Heart left ventricle (tissue), 16 donors: ENCODE measurements at regions not wholly inside any gene's neighbourhood (a gene's known extent, or its start where the extent isn't known, plus 50 kb on each side); places are given as distances from the start of the nearest gene placed in this dataset.

Source experiments
- ATAC-seq, 4 donors: fragments of 200-7000 bp; cut with Tn5 transposase; one replicate each; pipeline ENCODE4 v1.9.1; 2020 to 2022; ENCODE audit warnings: moderate library complexity in 4 of 4, mild to moderate bottlenecking in 3 of 4, moderate number of reproducible peaks in 1 of 4
- DNase-seq, 5 donors: peaks; one replicate each; pipeline ENCODE4 v3.0.0-alpha.2; 2020
- H3K27ac ChIP-seq, 12 donors: fragments of 200-600 bp; sonication (generic) in 4 of 12; one replicate each; pipeline versions ENCODE4 v1.5.0 to v1.8.0; 2016 to 2022; ENCODE audit warnings: mild to moderate bottlenecking in 2 of 12
- H3K27me3 ChIP-seq, 9 donors: fragments of 200-600 bp; sonication (generic) in 2 of 9; one replicate each; pipeline versions ENCODE4 v1.5.1 to v1.8.0; 2016 to 2022; ENCODE audit warnings: mild to moderate bottlenecking in 3 of 9
- H3K36me3 ChIP-seq, 9 donors: fragments of 200-600 bp; sonication (generic) in 2 of 9; one replicate each; pipeline versions ENCODE4 v1.5.0 to v1.8.0; 2018 to 2022; ENCODE audit warnings: mild to moderate bottlenecking in 2 of 9
- H3K4me1 ChIP-seq, 12 donors: fragments of 200-600 bp; sonication (generic) in 4 of 12; one replicate each; pipeline versions ENCODE4 v1.5.0 to v1.8.0; 2016 to 2022; ENCODE audit warnings: mild to moderate bottlenecking in 3 of 12
- H3K4me3 ChIP-seq, 12 donors: fragments of 200-600 bp; sonication (generic) in 4 of 12; one replicate each; pipeline versions ENCODE4 v1.5.0 to v1.8.0; 2017 to 2022; ENCODE audit warnings: mild to moderate bottlenecking in 9 of 12, moderate library complexity in 4 of 12
- H3K9me3 ChIP-seq, 12 donors: fragments of 200-600 bp; sonication (generic) in 4 of 12; one replicate each; pipeline versions ENCODE4 v1.5.0 to v1.8.0; 2016 to 2022; ENCODE audit warnings: mild to moderate bottlenecking in 1 of 12
- POLR2A ChIP-seq, 2 donors: fragments of 450-650 bp; IDR thresholded peaks; one replicate each; pipeline ENCODE4 v1.6.1; 2017; ENCODE audit warnings: antibody characterized with exemption in 2 of 2, mild to moderate bottlenecking in 2 of 2, moderate library complexity in 2 of 2
- WGBS, 4 donors: extraction: QIAGEN DNeasy Blood & Tissue Kit in 2 of 4; methylation state at CpG; one replicate each; pipeline versions ENCODE4 v1.1.5 to v1.1.7; 2013 to 2018; 5-methylcytosine and 5-hydroxymethylcytosine counted together
- intact Hi-C, 10 donors: fragments of 100-400 bp; cut with DNase I; formaldehyde crosslinking; loops; one replicate each; pipeline versions ENCODE4 v1.11.1 to v1.14.2; 2022
- TF ChIP-seq, protein P1 (sequence below), 12 donors: fragments of 200-600 bp; sonication (generic) in 4 of 12; IDR thresholded peaks; one replicate each; pipeline versions ENCODE4 v1.5.0 to v1.8.0; 2018 to 2022; ENCODE audit warnings: antibody characterized with exemption in 12 of 12, mild to moderate bottlenecking in 5 of 12
- donor health status: ischemic (EF 13 %, LVEDD 7.1; RV severe dilation, severe dysfunction).
- donor health status: healthy with polysubstance abuse.
- donor health status: DM: no; HTN: yes; CAD: no.
- donor health status: DM: no; HTN: no; CAD: no.
- donor health status: ischemic (EF 25% LVEDD 6.9; RV normal size, moderate dysfunction).
- donor health status: ischemic (EF 25% LVEDD 5.7; RV mildly dilated, moderate dysfunction).
- donor health status: healthy.
- donor health status: DM: yes; HTN: yes; CAD: no.
- donor health status: ischemic (EF 35%, LVEDD 5.7; RV mildly dilated, moderate dysfunction).
- donor health status: nonischemic (EF 11% LVEDD 7.7; RV severe dilation, severe dysfunction).
- donor health status: DM: yes; HTN: yes; CAD: no.
- donor health status: PGD.
- donor health status: ischemic (EF 29% LVEDD 5.4; RV normal size, mild dysfunction).
- donor health status: nonischemic (EF 23%, LVEDD 6.1; RV moderate dilation, normal function).

DNA sequence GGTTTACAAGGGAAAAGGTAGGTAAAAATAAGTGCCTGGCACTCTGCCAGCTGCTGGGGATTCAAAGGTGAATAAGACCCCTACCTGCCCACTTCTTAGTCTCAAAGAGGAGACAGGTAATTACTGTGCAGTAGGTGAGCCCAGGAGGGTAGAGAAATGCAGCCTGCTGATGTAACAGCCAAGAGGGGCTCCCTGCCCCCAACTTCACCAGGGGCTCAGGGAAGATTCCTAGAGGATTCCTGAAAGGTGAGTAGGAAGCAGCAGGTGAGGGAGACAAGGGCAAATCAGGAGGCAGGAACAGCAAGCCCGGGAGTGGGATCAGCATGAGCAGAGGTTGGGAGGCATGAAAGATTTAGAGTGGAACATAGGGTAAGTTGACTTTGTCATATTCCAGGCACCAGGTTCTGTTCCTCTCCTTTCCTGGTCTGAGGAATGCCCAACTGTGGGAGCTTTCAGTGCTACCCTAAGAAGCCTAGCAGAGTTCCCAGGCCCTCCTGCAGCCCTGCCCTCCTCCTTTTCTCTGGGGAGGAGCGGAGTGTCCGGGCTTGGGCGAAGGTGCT lies 258.1 kb downstream of the LRFN2 start:
- TF ChIP-seq POLR2A (IDR thresholded peaks at IDR 0.05): no peak
- TF ChIP-seq, protein P1, sequence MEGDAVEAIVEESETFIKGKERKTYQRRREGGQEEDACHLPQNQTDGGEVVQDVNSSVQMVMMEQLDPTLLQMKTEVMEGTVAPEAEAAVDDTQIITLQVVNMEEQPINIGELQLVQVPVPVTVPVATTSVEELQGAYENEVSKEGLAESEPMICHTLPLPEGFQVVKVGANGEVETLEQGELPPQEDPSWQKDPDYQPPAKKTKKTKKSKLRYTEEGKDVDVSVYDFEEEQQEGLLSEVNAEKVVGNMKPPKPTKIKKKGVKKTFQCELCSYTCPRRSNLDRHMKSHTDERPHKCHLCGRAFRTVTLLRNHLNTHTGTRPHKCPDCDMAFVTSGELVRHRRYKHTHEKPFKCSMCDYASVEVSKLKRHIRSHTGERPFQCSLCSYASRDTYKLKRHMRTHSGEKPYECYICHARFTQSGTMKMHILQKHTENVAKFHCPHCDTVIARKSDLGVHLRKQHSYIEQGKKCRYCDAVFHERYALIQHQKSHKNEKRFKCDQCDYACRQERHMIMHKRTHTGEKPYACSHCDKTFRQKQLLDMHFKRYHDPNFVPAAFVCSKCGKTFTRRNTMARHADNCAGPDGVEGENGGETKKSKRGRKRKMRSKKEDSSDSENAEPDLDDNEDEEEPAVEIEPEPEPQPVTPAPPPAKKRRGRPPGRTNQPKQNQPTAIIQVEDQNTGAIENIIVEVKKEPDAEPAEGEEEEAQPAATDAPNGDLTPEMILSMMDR (IDR thresholded peaks at IDR 0.05): peak in 1 of 12 donors; percentile 1
- Histone ChIP-seq H3K4me3 (no peak overlapping the region), H3K4me1 (peaks cover 0 to 14% (median 4%) of the 10 kb centered on the region in 12 donors), H3K9me3 (no peaks in the 10 kb centered on the region), H3K27ac (no peak overlapping the region), H3K36me3 (no peaks in the 10 kb centered on the region), H3K27me3 (peaks cover 0 to 49% (median 6%) of the 10 kb centered on the region in 9 donors)
- ATAC-seq: no peak
- WGBS, 4 donors: 50 to 83% (median 66%) methylated on average over 4 of the region's 4 CpGs
- intact Hi-C loops: loop anchor here in 7 of 10 donors (2.0 to 10.0 kb wide), 7 partner anchors 256 to 696 kb away; partner anchors contain the start of gene LRFN2 (in 4 of the 7)
- DNase-seq: no peak

DNA sequence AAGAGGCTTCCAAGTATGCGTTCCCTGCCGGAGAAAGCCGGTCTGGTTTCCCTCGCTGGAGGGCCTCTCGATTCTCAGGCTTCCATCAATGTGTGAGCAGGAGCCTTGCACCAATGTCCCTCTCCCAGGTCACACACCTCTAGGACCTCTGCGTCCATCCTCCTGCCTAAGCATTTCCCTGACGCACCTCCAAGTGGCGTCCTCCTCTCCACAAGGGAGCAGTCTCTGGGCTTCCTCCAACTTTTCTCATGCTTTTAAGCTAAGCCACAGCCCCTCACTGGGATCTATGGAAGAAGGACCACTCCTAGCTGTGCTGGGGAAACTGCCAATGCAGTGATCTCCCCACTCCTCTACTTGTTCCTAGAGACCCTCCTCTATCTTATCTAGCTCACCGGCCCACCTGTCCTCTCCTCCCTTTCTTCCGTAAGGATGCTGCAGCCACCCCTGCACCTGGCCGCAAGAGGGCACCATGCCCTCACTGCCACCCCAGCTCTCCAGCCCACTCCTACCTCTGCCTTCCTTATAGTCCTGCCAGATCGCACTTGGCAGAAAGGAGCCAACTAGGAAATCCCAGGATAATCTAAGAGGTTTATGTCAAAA lies 258.7 kb downstream of the LRFN2 start:
- Histone ChIP-seq H3K4me1 (peaks cover 0 to 14% (median 4%) of the 10 kb centered on the region in 12 donors), H3K36me3 (no peaks in the 10 kb centered on the region), H3K9me3 (no peaks in the 10 kb centered on the region), H3K27me3 (peaks cover 0 to 44% (median 6%) of the 10 kb centered on the region in 9 donors), H3K4me3 (no peak overlapping the region), H3K27ac (no peak overlapping the region)
- TF ChIP-seq, protein P1 (IDR thresholded peaks at IDR 0.05): peak; percentile 24 to 61 (median 44)
- TF ChIP-seq POLR2A (IDR thresholded peaks at IDR 0.05): no peak
- ATAC-seq (peak; percentile 25 to 51 (median 40)), DNase-seq (no peak)
- 36 to 49% (median 41%) methylated on average over 12 of the region's 12 CpGs for WGBS, 4 donors
- intact Hi-C loops: loop anchor here in 7 of 10 donors (2.0 to 10.0 kb wide), 7 partner anchors 256 to 696 kb away; partner anchors contain the start of gene LRFN2 (in 4 of the 7)

DNA sequence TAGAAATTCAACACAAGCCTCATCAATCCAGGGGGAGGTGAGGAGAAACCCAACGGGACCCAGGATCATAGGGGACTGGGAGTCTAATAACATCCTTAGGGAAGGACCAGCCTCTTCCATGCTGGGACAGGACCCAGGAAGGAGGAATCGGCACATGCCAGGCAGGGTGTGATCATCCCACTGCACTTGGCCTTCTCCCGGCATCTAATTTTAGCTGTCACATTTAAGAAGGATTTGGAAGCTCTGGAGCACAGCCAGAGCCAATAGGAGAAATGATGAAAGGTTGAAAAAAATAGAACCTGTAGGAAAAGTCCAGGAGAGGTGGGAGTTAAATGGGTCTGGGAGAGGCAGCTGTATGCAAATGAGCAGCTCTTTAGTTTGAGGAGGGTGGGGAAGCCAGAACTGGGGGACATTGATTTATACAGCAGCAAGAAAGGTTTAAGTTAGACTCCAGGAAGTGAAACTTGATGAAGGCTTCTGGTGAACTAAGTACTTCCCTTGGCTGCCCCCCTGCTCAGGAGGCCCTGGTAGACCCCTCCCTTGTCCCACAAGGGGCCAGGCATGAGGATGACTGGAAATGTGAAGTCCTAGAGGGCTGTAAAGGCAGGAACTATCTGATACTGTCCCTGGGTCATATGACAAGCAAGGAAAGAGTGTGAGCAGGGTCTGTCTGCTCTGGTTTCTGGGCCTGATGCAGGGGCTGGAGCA lies 260.3 kb downstream of the LRFN2 start:
- Histone ChIP-seq H3K9me3 (no peaks in the 10 kb centered on the region), H3K27me3 (peaks cover 0 to 41% (median 6%) of the 10 kb centered on the region in 9 donors), H3K4me3 (no peak overlapping the region), H3K36me3 (no peaks in the 10 kb centered on the region), H3K4me1 (peaks cover 0 to 14% (median 4%) of the 10 kb centered on the region in 12 donors), H3K27ac (no peak overlapping the region)
- 39 to 48% (median 44%) methylated on average over 3 of the region's 3 CpGs for WGBS, 4 donors
- DNase-seq (no peak), ATAC-seq (peak in 3 of 4 donors; percentile 7 to 69 (median 40))
- TF ChIP-seq, protein P1 (IDR thresholded peaks at IDR 0.05): no peak
- TF ChIP-seq POLR2A (IDR thresholded peaks at IDR 0.05): no peak
- intact Hi-C loops: loop anchor here in 7 of 10 donors (5.0 to 10.0 kb wide), 6 partner anchors 258 to 698 kb away; partner anchors contain the start of gene LRFN2 (in 4 of the 7)

DNA sequence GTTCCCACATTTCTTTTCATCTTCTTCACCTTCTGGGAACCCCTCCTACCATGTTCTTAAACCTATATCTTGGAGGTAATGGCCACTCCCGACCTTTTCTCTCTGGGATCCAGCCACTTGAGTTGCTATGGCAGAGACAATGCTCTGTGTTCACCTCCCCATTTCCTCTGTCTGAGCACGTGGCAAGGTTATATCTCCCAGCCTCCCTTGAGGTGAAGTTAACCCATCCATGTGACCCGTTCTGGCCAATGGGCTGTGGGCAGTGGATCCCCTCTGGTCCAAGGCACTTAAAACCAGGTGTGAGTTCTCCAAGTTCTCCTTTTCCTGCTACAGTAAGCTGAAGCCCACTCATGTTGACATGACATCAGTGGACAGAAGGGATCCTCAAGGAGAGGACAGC lies 261.4 kb downstream of the LRFN2 start:
- ATAC-seq: no peak
- Histone ChIP-seq H3K27me3 (peaks cover 0 to 42% (median 6%) of the 10 kb centered on the region in 9 donors), H3K4me3 (no peak overlapping the region), H3K4me1 (peaks cover 0 to 14% (median 4%) of the 10 kb centered on the region in 12 donors), H3K27ac (no peak overlapping the region), H3K36me3 (no peaks in the 10 kb centered on the region), H3K9me3 (no peaks in the 10 kb centered on the region)
- no peak for DNase-seq
- intact Hi-C loops: loop anchor here in 7 of 10 donors (5.0 to 10.0 kb wide), 6 partner anchors 259 to 699 kb away; partner anchors contain the start of gene LRFN2 (in 4 of the 7)
- 55 to 69% (median 60%) methylated on average over 3 of the region's 3 CpGs for WGBS, 4 donors
- no peak for TF ChIP-seq POLR2A (IDR thresholded peaks at IDR 0.05)
- TF ChIP-seq, protein P1 (IDR thresholded peaks at IDR 0.05): no peak
